IMR-90 (cell line): ENCODE measurements at regions not wholly inside any gene's neighbourhood (a gene's known extent, or its start where the extent isn't known, plus 50 kb on each side); places are given as distances from the start of the nearest gene placed in this dataset.

ENCODE experiments used
- ATAC-seq: fragments of 200-7000 bp; cut with Tn5 transposase; 2 replicates; pipeline ENCODE4 v1.9.1; 2020; ENCODE audit warnings: low read depth, mild to moderate bottlenecking, moderate library complexity
- BruUV-seq: library from RNA; stranded (reverse); fragments of 400-500 nt; replicated peaks from 2 replicates; lab custom pipeline; 2021; lab: Mats Ljungman, UMichigan
- CTCF ChIA-PET: fragments of 300-600 bp; formaldehyde crosslinking; extraction: SDS; loops from one replicate; lab custom pipeline; 2021; ENCODE audit warnings: antibody characterized with exemption; lab: Yijun Ruan, JAX
- POLR2A ChIA-PET: fragments of 300-600 bp; sonication (Branson Sonifier 250); formaldehyde crosslinking; loops from one replicate; lab custom pipeline; 2022; ENCODE audit warnings: antibody characterized with exemption; ENCODE audit not compliant: unreplicated experiment; lab: Charles Lee
- DNase-seq: peaks from one replicate; pipeline ENCODE4 v3.0.0; 2013
- H2AFZ ChIP-seq: replicated peaks from 2 replicates; pipeline ENCODE3; 2013; ENCODE audit warnings: low read length, mild to moderate bottlenecking; ENCODE audit not compliant: poor library complexity
- H2AK5ac ChIP-seq: 2 replicates; pipeline ENCODE4 v1.6.1; 2013; ENCODE audit warnings: low read depth, low read length, inconsistent platforms
- H2AK9ac ChIP-seq: replicated peaks from 2 replicates; pipeline ENCODE3; 2013; ENCODE audit warnings: mild to moderate bottlenecking, low read depth, low read length, moderate library complexity; ENCODE audit not compliant: poor library complexity
- H2BK120ac ChIP-seq: 2 replicates; pipeline ENCODE4 v1.6.1; 2013; ENCODE audit warnings: low read depth, low read length, inconsistent platforms
- H2BK15ac ChIP-seq: 3 replicates; pipeline ENCODE4 v1.6.1; 2013; ENCODE audit warnings: low read depth, low read length, inconsistent platforms
- H2BK20ac ChIP-seq: 2 replicates; pipeline ENCODE4 v1.6.1; 2013; ENCODE audit warnings: low read depth, mild to moderate bottlenecking, inconsistent platforms, low read length, moderate library complexity
- H2BK5ac ChIP-seq: 2 replicates; pipeline ENCODE4 v1.6.1; 2013; ENCODE audit warnings: mild to moderate bottlenecking, low read depth, low read length, inconsistent platforms; ENCODE audit not compliant: poor library complexity, severe bottlenecking
- H3K14ac ChIP-seq: replicated peaks from 2 replicates; pipeline ENCODE4 v1.6.1; 2013; ENCODE audit warnings: low read depth, low read length, inconsistent platforms
- H3K18ac ChIP-seq: 2 replicates; pipeline ENCODE4 v1.6.1; 2013; ENCODE audit warnings: low read depth, low read length, control low read depth
- H3K23ac ChIP-seq: 2 replicates; pipeline ENCODE4 v1.6.1; 2013; ENCODE audit warnings: low read depth, low read length, inconsistent platforms
- H3K27ac ChIP-seq: 2 replicates; pipeline ENCODE4 v1.5.1; 2013; ENCODE audit warnings: mild to moderate bottlenecking, control low read depth, low read length; ENCODE audit not compliant: insufficient read depth
- H3K27me3 ChIP-seq: 2 replicates; pipeline ENCODE4 v1.6.1; 2013; ENCODE audit warnings: low read length; ENCODE audit not compliant: control insufficient read depth, insufficient read depth
- H3K36me3 ChIP-seq: 2 replicates; pipeline ENCODE4 v1.6.1; 2013; ENCODE audit warnings: low read length, mixed read lengths; ENCODE audit not compliant: control insufficient read depth, insufficient read depth
- H3K4ac ChIP-seq: 2 replicates; pipeline ENCODE4 v1.6.1; 2013; ENCODE audit warnings: low read depth, low read length, inconsistent platforms
- H3K4me1 ChIP-seq: 2 replicates; pipeline ENCODE4 v1.6.1; 2013; ENCODE audit warnings: low read length, mixed read lengths; ENCODE audit not compliant: control insufficient read depth, insufficient read depth
- H3K4me2 ChIP-seq: 2 replicates; pipeline ENCODE4 v1.6.1; 2013; ENCODE audit warnings: low read depth, mild to moderate bottlenecking, control low read depth, low read length, moderate library complexity
- H3K4me3 ChIP-seq: 2 replicates; pipeline ENCODE4 v1.5.1; 2013; ENCODE audit warnings: low read depth, mild to moderate bottlenecking, control low read depth, low read length, moderate library complexity; ENCODE audit not compliant: insufficient read depth
- H3K56ac ChIP-seq: 2 replicates; pipeline ENCODE4 v1.6.1; 2013; ENCODE audit warnings: low read length, inconsistent platforms; ENCODE audit not compliant: insufficient read depth; ENCODE audit errors: extremely low read depth
- H3K79me1 ChIP-seq, 2 experiments: 2 replicates each; pipeline ENCODE4 v1.6.1; 2013; ENCODE audit warnings: low read length in 2 of 2, inconsistent platforms in 1 of 2, low read depth in 1 of 2
- H3K9ac ChIP-seq: 2 replicates; pipeline ENCODE4 v1.6.1; 2013; ENCODE audit warnings: low read depth, low read length, control low read depth
- H3K9me1 ChIP-seq: 2 replicates; pipeline ENCODE4 v1.6.1; 2013; ENCODE audit warnings: low read length, inconsistent platforms; ENCODE audit not compliant: insufficient read depth
- H3K9me3 ChIP-seq: 2 replicates; pipeline ENCODE4 v1.6.1; 2013; ENCODE audit warnings: low read length; ENCODE audit not compliant: control insufficient read depth, insufficient read depth
- H4K20me1 ChIP-seq: 2 replicates; pipeline ENCODE4 v1.6.1; 2013; ENCODE audit warnings: low read length, inconsistent platforms; ENCODE audit not compliant: insufficient read depth
- H4K5ac ChIP-seq: 2 replicates; pipeline ENCODE4 v1.6.1; 2013; ENCODE audit warnings: mild to moderate bottlenecking, low read depth, low read length, control low read depth
- H4K8ac ChIP-seq, 2 experiments: 2 replicates each; pipeline ENCODE4 v1.6.1; 2013; ENCODE audit warnings: low read depth in 2 of 2, low read length in 2 of 2, control low read depth in 1 of 2, inconsistent platforms in 1 of 2
- H4K91ac ChIP-seq: 2 replicates; pipeline ENCODE4 v1.6.1; 2013; ENCODE audit warnings: low read depth, low read length, inconsistent platforms; ENCODE audit not compliant: insufficient read depth
- MAFK ChIP-seq: IDR thresholded peaks from 2 replicates; pipeline ENCODE4 v1.6.1; 2012; ENCODE audit warnings: low read depth, low read length, improper control_type of control experiment
- MXI1 ChIP-seq: IDR thresholded peaks from 2 replicates; pipeline ENCODE4 v1.6.1; 2012; ENCODE audit warnings: low read depth, mild to moderate bottlenecking, low read length, moderate library complexity, borderline replicate concordance
- WGBS, 2 experiments: methylation state at CpG; one replicate each; pipeline versions ENCODE4 v1.1.5 to v1.1.7; 2013; ENCODE audit warnings: missing lambda C conversion rate in 2 of 2; ENCODE audit not compliant: insufficient read length in 1 of 2; ENCODE audit errors: extremely low coverage in 2 of 2; 5-methylcytosine and 5-hydroxymethylcytosine counted together
- dilution Hi-C: fragments of 300-500 bp; cut with HindIII; formaldehyde crosslinking; loops from one replicate; pipeline ENCODE4 v1.14.3; 2018; ENCODE audit warnings: low sequenced_read_pairs; ENCODE audit not compliant: unreplicated experiment
- in situ Hi-C: fragments of 300-500 bp; cut with MboI; formaldehyde crosslinking; loops from 3 replicates; pipeline ENCODE4 v1.14.3; 2019; ENCODE audit warnings: low sequenced_read_pairs, inconsistent platforms, mixed read lengths
- intact Hi-C: fragments of 100-400 bp; cut with micrococcal nuclease; formaldehyde crosslinking; loops from 2 replicates; pipeline ENCODE4 v1.10.0; 2022
- TF ChIP-seq, protein P1 (sequence below): fragments of 150-350 bp; IDR thresholded peaks from 2 replicates; pipeline ENCODE4 v1.6.1; 2017; ENCODE audit warnings: mild to moderate bottlenecking, antibody characterized with exemption, low read length, low read depth

DNA sequence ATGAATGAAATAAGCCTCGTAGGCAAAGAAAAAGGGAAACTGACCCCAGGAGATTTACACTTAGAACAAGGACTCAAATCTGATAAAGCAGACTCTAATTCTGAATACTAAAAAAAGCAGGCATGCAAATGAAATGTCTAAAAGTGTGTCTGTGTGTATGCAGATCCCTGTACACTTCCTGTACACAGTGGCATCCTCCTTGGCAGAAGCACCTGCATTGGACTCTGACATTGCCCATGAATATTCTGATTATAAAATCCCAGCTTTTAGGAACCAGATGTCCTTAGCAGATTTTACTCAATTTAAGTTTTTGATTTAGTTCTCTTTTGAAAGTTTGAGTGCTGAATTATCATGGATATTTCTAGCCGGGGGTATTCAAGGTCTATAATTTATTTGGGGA, 306.0 kb upstream of the CDH8 start:
- Histone ChIP-seq H3K4me1 (no peaks in the 10 kb centered on the region), H2AFZ (no peak overlapping the region), H3K56ac (no peak overlapping the region), H3K9me3 (peaks cover 2% of the 10 kb centered on the region), H2BK120ac (no peak overlapping the region), H4K20me1 (no peaks in the 10 kb centered on the region), H3K27ac (no peak overlapping the region), H3K9me1 (no peaks in the 10 kb centered on the region), H2BK15ac (no peak overlapping the region), H3K79me1 (no peaks in the 10 kb centered on the region), H2AK9ac (no peak overlapping the region), H3K9ac (no peak overlapping the region), H3K4me3 (no peak overlapping the region), H4K8ac (no peak overlapping the region), H3K14ac (no peak overlapping the region), H2BK20ac (no peak overlapping the region), H4K5ac (no peak overlapping the region), H3K4ac (no peak overlapping the region), H2BK5ac (no peak overlapping the region), H3K36me3 (no peaks in the 10 kb centered on the region), H3K23ac (no peak overlapping the region), H3K4me2 (no peak overlapping the region), H4K91ac (no peak overlapping the region), H3K27me3 (no peaks in the 10 kb centered on the region), H2AK5ac (no peak overlapping the region), H3K18ac (no peak overlapping the region)
- ChIA-PET CTCF (no interaction called here), POLR2A (no interaction called here)
- no CpG with 5 or more reads among the region's 2 CpGs for whole genome bisulfite sequencing, 2 experiments
- no peak for ATAC-seq
- no peak for DNase-seq
- intact Hi-C loops (no loop called here), dilution Hi-C loops (no loop called here), in situ Hi-C loops (no loop called here)
- TF ChIP-seq, protein P1, sequence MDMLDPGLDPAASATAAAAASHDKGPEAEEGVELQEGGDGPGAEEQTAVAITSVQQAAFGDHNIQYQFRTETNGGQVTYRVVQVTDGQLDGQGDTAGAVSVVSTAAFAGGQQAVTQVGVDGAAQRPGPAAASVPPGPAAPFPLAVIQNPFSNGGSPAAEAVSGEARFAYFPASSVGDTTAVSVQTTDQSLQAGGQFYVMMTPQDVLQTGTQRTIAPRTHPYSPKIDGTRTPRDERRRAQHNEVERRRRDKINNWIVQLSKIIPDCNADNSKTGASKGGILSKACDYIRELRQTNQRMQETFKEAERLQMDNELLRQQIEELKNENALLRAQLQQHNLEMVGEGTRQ, result no peak
- TF ChIP-seq MXI1, result no peak
- TF ChIP-seq MAFK, result no peak
- BruUV-seq, result no TSS peak
